Lung (tissue), 11 donors: ENCODE measurements at regions not wholly inside any gene's neighbourhood (a gene's known extent, or its start where the extent isn't known, plus 50 kb on each side); places are given as distances from the start of the nearest gene placed in this dataset.

Source experiments
- ATAC-seq: fragments of 200-7000 bp; cut with Tn5 transposase; one replicate; pipeline ENCODE4 v1.9.1; 2020; ENCODE audit warnings: moderate number of reproducible peaks; ENCODE audit not compliant: insufficient read depth, low FRiP score
- DNase-seq, 3 donors: peaks; one replicate each; pipeline ENCODE4 v3.0.0-alpha.2; 2013 to 2017
- H3K27ac ChIP-seq, 2 donors: one replicate each; pipeline ENCODE4 v1.5.1; 2013; ENCODE audit warnings: mild to moderate bottlenecking in 2 of 2, moderate library complexity in 2 of 2, control low read depth in 1 of 2, inconsistent platforms in 1 of 2, low read depth in 1 of 2, low read length in 1 of 2
- H3K27me3 ChIP-seq, 3 donors: one replicate each; pipeline ENCODE4 v1.5.1; 2013; ENCODE audit warnings: low read length in 2 of 3; ENCODE audit not compliant: control insufficient read depth in 3 of 3, insufficient read depth in 3 of 3
- H3K36me3 ChIP-seq, 4 donors: one replicate each; pipeline ENCODE4 v1.5.1; 2013; ENCODE audit warnings: low read length in 4 of 4, mild to moderate bottlenecking in 1 of 4, moderate library complexity in 1 of 4; ENCODE audit not compliant: control insufficient read depth in 4 of 4, insufficient read depth in 4 of 4
- H3K4me1 ChIP-seq, 5 donors: one replicate each; pipeline ENCODE4 v1.5.1; 2013; ENCODE audit warnings: low read length in 5 of 5, mild to moderate bottlenecking in 2 of 5, moderate library complexity in 1 of 5; ENCODE audit not compliant: control insufficient read depth in 5 of 5, insufficient read depth in 5 of 5
- H3K4me3 ChIP-seq: one replicate; pipeline ENCODE4 v1.5.1; 2013; ENCODE audit warnings: mild to moderate bottlenecking, control low read depth, moderate library complexity
- H3K9ac ChIP-seq, 2 donors: one replicate each; pipeline ENCODE4 v1.5.1; 2013; ENCODE audit warnings: low read length in 2 of 2, control low read depth in 1 of 2; ENCODE audit not compliant: insufficient read depth in 1 of 2
- H3K9me3 ChIP-seq, 4 donors: one replicate each; pipeline ENCODE4 v1.5.1; 2013; ENCODE audit warnings: low read length in 3 of 4, mild to moderate bottlenecking in 1 of 4, moderate library complexity in 1 of 4; ENCODE audit not compliant: control insufficient read depth in 4 of 4, insufficient read depth in 3 of 4
- CTCF ChIP-seq: IDR thresholded peaks from 2 replicates; pipeline ENCODE4 v1.5.1; 2012; ENCODE audit warnings: mild to moderate bottlenecking; ENCODE audit errors: control extremely low read depth, extremely low read depth
- WGBS, 2 donors: extraction: QIAGEN DNeasy Blood & Tissue Kit; methylation state at CpG; one replicate each; pipeline ENCODE4 v1.1.7; 2013; 5-methylcytosine and 5-hydroxymethylcytosine counted together
- donor health status: control.
- donor health status: control.
- donor health status: Bipolar disorder and iron deficiency.
- donor health status: healthy.
- donor health status: DM: yes; HTN: yes; CAD: no.

DNA sequence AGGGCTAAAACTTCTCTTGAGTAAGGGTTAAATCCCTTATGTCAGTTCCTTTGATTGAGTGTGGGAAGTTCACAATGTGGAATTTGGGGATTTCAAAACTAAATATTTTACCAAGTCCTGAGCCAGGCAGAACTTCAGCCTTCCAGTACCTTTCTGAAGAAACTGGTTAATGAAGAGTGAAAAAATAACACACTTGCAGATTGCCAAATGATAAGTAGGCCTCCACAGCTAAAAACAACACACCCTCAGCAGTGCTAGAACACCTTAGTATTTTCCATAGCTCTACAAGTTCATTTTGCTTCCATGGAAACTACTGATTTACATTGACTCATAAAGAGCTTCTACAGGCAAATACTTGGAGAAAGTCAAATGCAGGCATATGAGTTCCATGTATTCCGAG lies 326.8 kb downstream of the ZNF674 start:
- Histone ChIP-seq H3K27me3 (peaks cover 0 to 8% (median 4%) of the 10 kb centered on the region in 3 donors), H3K9ac (no peak overlapping the region), H3K4me3 (no peak overlapping the region), H3K36me3 (no peaks in the 10 kb centered on the region), H3K9me3 (no peaks in the 10 kb centered on the region), H3K27ac (no peak overlapping the region), H3K4me1 (no peaks in the 10 kb centered on the region)
- WGBS, 2 donors = 41 to 71% methylated on average over 1 of the region's 1 CpG
- DNase-seq (peak in 1 of 3 donors; percentile 30), ATAC-seq (no peak)
- TF ChIP-seq CTCF = no peak

DNA sequence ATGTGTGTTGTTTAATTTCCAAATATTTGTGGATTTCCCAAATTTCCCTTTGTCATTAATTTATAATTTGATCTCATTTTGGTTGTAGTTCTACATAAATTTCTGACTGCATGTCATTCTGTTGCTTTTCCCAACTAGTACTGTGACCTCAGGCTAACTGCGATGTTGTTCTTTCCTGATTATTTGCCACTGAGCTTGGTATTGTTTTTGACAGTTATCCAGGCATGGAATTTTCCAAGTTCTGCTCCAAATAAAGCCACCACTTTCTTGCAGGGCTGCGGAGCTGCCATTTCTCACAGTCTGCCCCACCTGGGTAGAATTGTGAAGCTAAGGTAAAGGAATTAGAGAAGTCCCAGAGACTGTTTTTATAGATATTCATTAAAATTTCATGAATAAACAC lies 328.8 kb downstream of the ZNF674 start:
- Histone ChIP-seq H3K4me1 (no peaks in the 10 kb centered on the region), H3K27me3 (peaks cover 0 to 8% (median 4%) of the 10 kb centered on the region in 3 donors), H3K36me3 (no peaks in the 10 kb centered on the region), H3K9ac (no peak overlapping the region), H3K9me3 (no peaks in the 10 kb centered on the region), H3K27ac (no peak overlapping the region), H3K4me3 (no peak overlapping the region)
- 86 to 93% methylated on average over 2 of the region's 2 CpGs for WGBS, 2 donors
- DNase-seq = no peak
- TF ChIP-seq CTCF = no peak
- no peak for ATAC-seq

DNA sequence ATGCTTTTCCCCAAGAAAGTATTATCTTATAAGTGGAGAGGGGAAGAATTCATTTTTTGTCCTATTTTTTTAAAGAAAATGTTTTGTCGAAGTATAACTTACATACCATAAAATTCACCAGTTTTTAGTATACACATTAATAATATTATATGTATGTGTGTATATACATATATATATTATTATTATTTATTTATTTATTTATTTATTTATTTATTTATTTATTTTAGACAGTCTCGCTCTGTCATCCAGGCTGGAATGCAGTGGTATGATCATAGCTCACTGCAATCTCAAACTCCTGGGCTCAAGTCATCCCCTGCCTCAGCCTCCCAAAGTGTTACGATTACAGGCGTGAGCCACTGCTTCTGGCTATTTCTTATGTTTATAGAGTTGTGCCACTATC lies 334.1 kb downstream of the ZNF674 start:
- no peak for ATAC-seq
- Histone ChIP-seq H3K4me1 (no peaks in the 10 kb centered on the region), H3K9me3 (no peaks in the 10 kb centered on the region), H3K9ac (no peak overlapping the region), H3K36me3 (no peaks in the 10 kb centered on the region), H3K27me3 (peaks cover 0 to 4% (median 2%) of the 10 kb centered on the region in 3 donors), H3K27ac (no peak overlapping the region), H3K4me3 (no peak overlapping the region)
- WGBS, 2 donors = 95 to 97% methylated on average over 4 of the region's 4 CpGs
- no peak for DNase-seq
- TF ChIP-seq CTCF = no peak

- Histone ChIP-seq H3K4me3 (no peak overlapping the region), H3K27me3 (peaks cover 0 to 4% (median 2%) of the 10 kb centered on the region in 3 donors), H3K9ac (no peak overlapping the region), H3K27ac (no peak overlapping the region), H3K36me3 (no peaks in the 10 kb centered on the region), H3K9me3 (no peaks in the 10 kb centered on the region), H3K4me1 (no peaks in the 10 kb centered on the region)
- 45 to 64% methylated on average over 4 of the region's 4 CpGs for WGBS, 2 donors
- DNase-seq = peak in 2 of 3 donors; percentile 44 to 67
- peak; percentile 17 for ATAC-seq
- no peak for TF ChIP-seq CTCF
These were observed 335.5 kb downstream of the ZNF674 start for GRCh38 chrX:46209768-46210167.
